ENCODE measurements at regions not wholly inside any gene's neighbourhood (a gene's known extent, or its start where the extent isn't known, plus 50 kb on each side); places are given as distances from the start of the nearest gene placed in this dataset.

DNA sequence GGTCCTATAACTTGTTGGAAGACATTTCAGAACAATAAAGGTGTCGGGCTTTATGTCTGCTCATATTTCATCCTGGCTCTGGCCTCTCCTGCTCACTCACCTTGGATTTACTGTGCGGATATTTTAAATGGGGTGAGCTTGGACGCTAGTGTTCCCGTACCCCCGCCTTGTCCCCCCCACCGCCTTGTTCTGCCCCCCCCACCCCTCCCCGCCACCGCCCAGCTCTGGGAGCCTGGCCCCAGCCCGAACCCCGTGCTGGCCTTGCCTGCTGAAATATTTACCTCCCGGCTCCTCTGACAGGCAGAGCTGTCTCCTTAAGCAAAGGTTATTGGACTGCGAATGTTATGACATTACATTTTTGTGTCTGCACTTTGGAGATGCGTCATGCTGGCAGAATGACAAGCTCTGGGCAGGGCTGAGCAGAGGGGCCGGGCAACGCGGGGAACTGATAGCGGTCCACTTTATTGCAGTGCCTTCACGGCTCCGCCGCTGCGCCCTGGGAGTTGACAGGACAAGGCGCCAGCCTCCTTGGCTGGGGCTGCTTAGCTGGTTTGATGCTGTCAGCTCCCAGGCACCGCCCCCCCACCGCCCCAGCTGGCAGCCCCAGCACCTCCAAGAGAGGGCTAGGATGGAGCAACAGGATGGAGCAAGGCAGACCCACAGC, 222.5 kb upstream of the GSE1 start:
- Histone ChIP-seq H3F3A (ENCODE audit: insufficient read depth) (peaks cover 17% of the 10 kb centered on the region; the same call in 1 of the 2 replicates), H3K36me3 (ENCODE audit: low read depth) (no peaks in the 10 kb centered on the region), H2AFZ (no peak overlapping the region), H3K9me3 (ENCODE audit: low read depth) (no peaks in the 10 kb centered on the region), H3K27me3 (replicated peaks; ENCODE audit: insufficient read depth) (no peaks in the 10 kb centered on the region), H3K9ac (peak overlapping the region; percentile 56), H3K27ac (peak overlapping the region; percentile 63), H4K20me1 (ENCODE audit: insufficient read depth) (no peaks in the 10 kb centered on the region), H3K9me2 (ENCODE audit: insufficient read depth) (no peaks in the 10 kb centered on the region), H3K4me2 (ENCODE audit: unreplicated experiment) (peak overlapping the region; percentile 43), H3K4me3 (no peak overlapping the region), H3K4me1 (ENCODE audit: insufficient read depth) (peaks cover 29% of the 10 kb centered on the region), H3K79me2 (ENCODE audit: insufficient read depth) (peaks cover 76% of the 10 kb centered on the region)
- TF ChIP-seq EZH2phosphoT487 (IDR thresholded peaks at IDR 0.05; ENCODE audit: insufficient read depth, low read depth): no peak
- TF ChIP-seq EZH2 (IDR thresholded peaks at IDR 0.05; ENCODE audit: insufficient read depth, poor library complexity, severe bottlenecking): no peak
- DNase-seq: peak; percentile 97
- in situ Hi-C loops (cut with MboI): no loop called here
- WGBS, 2 experiments (ENCODE audit: low coverage in 1 of 2, low lambda C conversion rate in 2 of 2, missing lambda C conversion rate in 2 of 2): 6% methylated on average over 21 to 24 of the region's 24 CpGs

- Histone ChIP-seq H3K9me3 (ENCODE audit: low read depth) (no peaks in the 10 kb centered on the region), H3K9ac (peak overlapping the region; percentile 18; the same call in 1 of the 2 replicates), H3K4me1 (ENCODE audit: insufficient read depth) (peaks cover 35% of the 10 kb centered on the region), H3K4me3 (no peak overlapping the region), H3F3A (ENCODE audit: insufficient read depth) (peaks cover 22% of the 10 kb centered on the region), H3K27me3 (replicated peaks; ENCODE audit: insufficient read depth) (no peaks in the 10 kb centered on the region), H3K79me2 (ENCODE audit: insufficient read depth) (peaks cover 74% of the 10 kb centered on the region), H2AFZ (no peak overlapping the region), H3K27ac (peak overlapping the region; percentile 63), H3K4me2 (ENCODE audit: unreplicated experiment) (no peak overlapping the region), H3K36me3 (ENCODE audit: low read depth) (no peaks in the 10 kb centered on the region), H3K9me2 (ENCODE audit: insufficient read depth) (no peaks in the 10 kb centered on the region), H4K20me1 (ENCODE audit: insufficient read depth) (no peaks in the 10 kb centered on the region)
- no peak for DNase-seq
- in situ Hi-C loops (cut with MboI): no loop called here
- no peak for TF ChIP-seq EZH2phosphoT487 (IDR thresholded peaks at IDR 0.05; ENCODE audit: insufficient read depth, low read depth)
- no peak for TF ChIP-seq EZH2 (IDR thresholded peaks at IDR 0.05; ENCODE audit: insufficient read depth, poor library complexity, severe bottlenecking)
- WGBS, 2 experiments (ENCODE audit: low coverage in 1 of 2, low lambda C conversion rate in 2 of 2, missing lambda C conversion rate in 2 of 2): 82 to 83% methylated on average over 14 of the region's 14 CpGs
Observed at GRCh38 chr16:85391175-85391707, 221.9 kb upstream of the GSE1 start.

GRCh38 chr16:85391769-85392583, 221.1 kb upstream of the GSE1 start:
- H2AFZ ChIP-seq: no peak overlapping the region
- peak overlapping the region; percentile 63; the same call in 1 of the 2 replicates for H3K27ac ChIP-seq
- H3K4me3 ChIP-seq: no peak overlapping the region
- H3K9me2 ChIP-seq (ENCODE audit: insufficient read depth): no peaks in the 10 kb centered on the region
- peaks cover 74% of the 10 kb centered on the region for H3K79me2 ChIP-seq (ENCODE audit: insufficient read depth)
- TF ChIP-seq EZH2phosphoT487 (IDR thresholded peaks at IDR 0.05; ENCODE audit: insufficient read depth, low read depth) (no peak), EZH2 (IDR thresholded peaks at IDR 0.05; ENCODE audit: insufficient read depth, poor library complexity, severe bottlenecking) (no peak)
- no peaks in the 10 kb centered on the region for H3K9me3 ChIP-seq (ENCODE audit: low read depth)
- peak; percentile 49 for DNase-seq
- H3F3A ChIP-seq (ENCODE audit: insufficient read depth): peaks cover 25% of the 10 kb centered on the region
- H4K20me1 ChIP-seq (ENCODE audit: insufficient read depth): no peaks in the 10 kb centered on the region
- H3K36me3 ChIP-seq (ENCODE audit: low read depth): no peaks in the 10 kb centered on the region
- no peaks in the 10 kb centered on the region for H3K27me3 ChIP-seq (replicated peaks; ENCODE audit: insufficient read depth)
- H3K4me2 ChIP-seq (ENCODE audit: unreplicated experiment): no peak overlapping the region
- in situ Hi-C loops (cut with MboI): no loop called here
- no peak overlapping the region for H3K9ac ChIP-seq
- 91 to 93% methylated on average over 10 to 11 of the region's 11 CpGs for WGBS, 2 experiments (ENCODE audit: low coverage in 1 of 2, low lambda C conversion rate in 2 of 2, missing lambda C conversion rate in 2 of 2)
- H3K4me1 ChIP-seq (ENCODE audit: insufficient read depth): peaks cover 41% of the 10 kb centered on the region

GRCh38 chr16:85392756-85393673, 220.1 kb upstream of the GSE1 start:
- in situ Hi-C loops (cut with MboI): no loop called here
- H3K4me3 ChIP-seq: no peak overlapping the region
- H3K9ac ChIP-seq: no peak overlapping the region
- H3K27me3 ChIP-seq (replicated peaks; ENCODE audit: insufficient read depth): no peaks in the 10 kb centered on the region
- TF ChIP-seq EZH2phosphoT487 (IDR thresholded peaks at IDR 0.05; ENCODE audit: insufficient read depth, low read depth) (no peak), EZH2 (IDR thresholded peaks at IDR 0.05; ENCODE audit: insufficient read depth, poor library complexity, severe bottlenecking) (no peak)
- no peaks in the 10 kb centered on the region for H3K9me3 ChIP-seq (ENCODE audit: low read depth)
- H4K20me1 ChIP-seq (ENCODE audit: insufficient read depth): no peaks in the 10 kb centered on the region
- peaks cover 25% of the 10 kb centered on the region for H3F3A ChIP-seq (ENCODE audit: insufficient read depth)
- no peak overlapping the region for H2AFZ ChIP-seq
- no peak overlapping the region for H3K4me2 ChIP-seq (ENCODE audit: unreplicated experiment)
- H3K9me2 ChIP-seq (ENCODE audit: insufficient read depth): no peaks in the 10 kb centered on the region
- peaks cover 41% of the 10 kb centered on the region for H3K4me1 ChIP-seq (ENCODE audit: insufficient read depth)
- no peak for DNase-seq
- 92 to 94% methylated on average over 17 of the region's 17 CpGs for WGBS, 2 experiments (ENCODE audit: low coverage in 1 of 2, low lambda C conversion rate in 2 of 2, missing lambda C conversion rate in 2 of 2)
- H3K36me3 ChIP-seq (ENCODE audit: low read depth): no peaks in the 10 kb centered on the region
- peaks cover 73% of the 10 kb centered on the region for H3K79me2 ChIP-seq (ENCODE audit: insufficient read depth)
- no peak overlapping the region for H3K27ac ChIP-seq
